HepG2 (cell line): ENCODE measurements at regions not wholly inside any gene's neighbourhood (a gene's known extent, or its start where the extent isn't known, plus 50 kb on each side); places are given as distances from the start of the nearest gene placed in this dataset.

Source experiments
- AHDC1 ChIP-seq: sonication (generic); formaldehyde crosslinking; IDR thresholded peaks from 2 replicates; pipeline ENCODE4 v1.5.1; 2020; ENCODE audit warnings: mild to moderate bottlenecking, missing genetic modification reagents, borderline replicate concordance
- BCL3 ChIP-seq: sonication (generic); formaldehyde crosslinking; IDR thresholded peaks from 2 replicates; pipeline ENCODE4 v1.5.1; 2020; ENCODE audit warnings: mild to moderate bottlenecking, missing genetic modification reagents, moderate library complexity
- CEBPG ChIP-seq: IDR thresholded peaks from 2 replicates; pipeline ENCODE4 v1.6.1; 2016
- CREB1 ChIP-seq, 2 experiments: fragments of 450-650 bp in 1 of 2; IDR thresholded peaks; 2 replicates each; pipeline ENCODE4 v1.6.1; 2016 to 2017; ENCODE audit warnings: control low read depth in 1 of 2, mild to moderate bottlenecking in 1 of 2, missing compliant biosample characterization in 1 of 2, missing genetic modification characterization in 1 of 2
- EHMT2 ChIP-seq: fragments of 200-600 bp; sonication (generic); IDR thresholded peaks from 2 replicates; pipeline ENCODE4 v1.7.0; 2017; ENCODE audit warnings: antibody characterized with exemption, low read depth, low read length, borderline replicate concordance
- ELF3 ChIP-seq: IDR thresholded peaks from 2 replicates; pipeline ENCODE4 v1.6.1; 2016; ENCODE audit warnings: missing genetic modification reagents, missing compliant biosample characterization
- FOXK1 ChIP-seq: sonication (generic); formaldehyde crosslinking; IDR thresholded peaks from 2 replicates; pipeline ENCODE4 v1.4.0; 2020; ENCODE audit warnings: low read depth, missing genetic modification reagents, borderline replicate concordance
- MIER3 ChIP-seq: IDR thresholded peaks from 2 replicates; pipeline ENCODE4 v1.6.1; 2016; ENCODE audit warnings: missing compliant biosample characterization, borderline replicate concordance
- POGZ ChIP-seq: sonication (generic); formaldehyde crosslinking; IDR thresholded peaks from 2 replicates; pipeline ENCODE4 v1.4.0; 2020; ENCODE audit warnings: mild to moderate bottlenecking, missing genetic modification reagents
- SALL1 ChIP-seq: sonication (generic); formaldehyde crosslinking; IDR thresholded peaks from 2 replicates; pipeline ENCODE4 v1.8.0; 2022; ENCODE audit warnings: mild to moderate bottlenecking, missing genetic modification reagents
- SP4 ChIP-seq: sonication (generic); formaldehyde crosslinking; IDR thresholded peaks from 2 replicates; pipeline ENCODE4 v1.8.1; 2023; ENCODE audit warnings: mild to moderate bottlenecking, missing genetic modification reagents
- TAF1 ChIP-seq: sonication (generic); formaldehyde crosslinking; IDR thresholded peaks from 2 replicates; pipeline ENCODE4 v1.4.0; 2020; ENCODE audit warnings: missing genetic modification reagents
- TBX3 ChIP-seq: fragments of 450-650 bp; IDR thresholded peaks from 2 replicates; pipeline ENCODE4 v1.6.1; 2017; ENCODE audit warnings: antibody characterized with exemption, mild to moderate bottlenecking, inconsistent platforms, borderline replicate concordance
- THAP8 ChIP-seq: sonication (generic); formaldehyde crosslinking; IDR thresholded peaks from 2 replicates; pipeline ENCODE4 v1.5.1; 2020; ENCODE audit warnings: missing genetic modification reagents, mild to moderate bottlenecking, borderline replicate concordance
- ZNF264 ChIP-seq: sonication (generic); formaldehyde crosslinking; IDR thresholded peaks from 2 replicates; pipeline ENCODE4 v1.4.0; 2020; ENCODE audit warnings: missing genetic modification reagents
- ZNF331 ChIP-seq: sonication (generic); formaldehyde crosslinking; IDR thresholded peaks from 2 replicates; pipeline ENCODE4 v1.4.0; 2020; ENCODE audit warnings: missing genetic modification reagents
- ZNF652 ChIP-seq: IDR thresholded peaks from 2 replicates; pipeline ENCODE4 v1.6.1; 2016; ENCODE audit warnings: low read depth, borderline replicate concordance
- ZNF792 ChIP-seq: IDR thresholded peaks from 2 replicates; pipeline ENCODE4 v1.6.1; 2016
- TF ChIP-seq, protein P1 (sequence below): IDR thresholded peaks from 2 replicates; pipeline ENCODE4 v1.4.0; 2020; ENCODE audit warnings: mild to moderate bottlenecking, missing genetic modification reagents

DNA sequence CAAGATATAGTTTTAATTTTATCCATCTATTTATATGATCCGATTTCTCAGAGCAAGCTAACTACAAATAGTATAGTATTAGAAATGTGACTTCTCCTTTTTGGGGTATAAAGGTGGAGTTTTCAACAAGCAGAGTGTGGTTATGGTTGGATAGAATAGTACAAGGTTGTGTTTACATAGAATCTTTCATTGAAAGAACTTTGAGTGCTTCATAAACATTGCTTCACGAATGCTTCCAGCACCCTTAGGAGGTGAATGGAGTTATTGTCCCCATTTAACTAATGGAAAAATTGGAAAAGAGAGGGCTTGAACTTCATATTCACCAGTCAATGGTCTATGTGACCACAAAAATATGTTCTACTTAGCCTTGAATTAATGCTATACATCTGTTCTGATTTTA lies 134.1 kb upstream of the CITED2 start (continued):
- TF ChIP-seq AHDC1 (CRISPR knock-in tag) (peak; percentile 92), FOXK1 (0 out of 2 replicates have a peak, but pooled peaks have one; percentile 33), ZNF264 (CRISPR knock-in tag) (peak; percentile 53; the same call in 1 of the 2 replicates), ZNF652 (no peak), TAF1 (CRISPR knock-in tag) (no peak), CEBPG (CRISPR knock-in tag) (peak; percentile 92), BCL3 (CRISPR knock-in tag) (no peak), SP4 (CRISPR knock-in tag) (no peak), ELF3 (CRISPR knock-in tag) (peak; percentile 41; the same call in 1 of the 2 replicates), MIER3 (CRISPR knock-in tag) (peak; percentile 78; the same call in 1 of the 2 replicates), TBX3 (0 out of 2 replicates have a peak, but pooled peaks have one; percentile 18), EHMT2 (peak; percentile 80; the same call in 1 of the 2 replicates), ZNF331 (CRISPR knock-in tag) (peak; percentile 75), POGZ (0 out of 2 replicates have a peak, but pooled peaks have one; percentile 54), THAP8 (CRISPR knock-in tag) (no peak), CREB1 (IDR thresholded peaks at IDR 0.05) (no peak), CREB1 (CRISPR knock-in tag; IDR thresholded peaks at IDR 0.05) (peak; percentile 55; the same call in 1 of the 2 replicates), ZNF792 (CRISPR knock-in tag) (0 out of 2 replicates have a peak, but pooled peaks have one; percentile 28), SALL1 (CRISPR knock-in tag) (peak; percentile 33; the same call in 1 of the 2 replicates)
- TF ChIP-seq, protein P1, sequence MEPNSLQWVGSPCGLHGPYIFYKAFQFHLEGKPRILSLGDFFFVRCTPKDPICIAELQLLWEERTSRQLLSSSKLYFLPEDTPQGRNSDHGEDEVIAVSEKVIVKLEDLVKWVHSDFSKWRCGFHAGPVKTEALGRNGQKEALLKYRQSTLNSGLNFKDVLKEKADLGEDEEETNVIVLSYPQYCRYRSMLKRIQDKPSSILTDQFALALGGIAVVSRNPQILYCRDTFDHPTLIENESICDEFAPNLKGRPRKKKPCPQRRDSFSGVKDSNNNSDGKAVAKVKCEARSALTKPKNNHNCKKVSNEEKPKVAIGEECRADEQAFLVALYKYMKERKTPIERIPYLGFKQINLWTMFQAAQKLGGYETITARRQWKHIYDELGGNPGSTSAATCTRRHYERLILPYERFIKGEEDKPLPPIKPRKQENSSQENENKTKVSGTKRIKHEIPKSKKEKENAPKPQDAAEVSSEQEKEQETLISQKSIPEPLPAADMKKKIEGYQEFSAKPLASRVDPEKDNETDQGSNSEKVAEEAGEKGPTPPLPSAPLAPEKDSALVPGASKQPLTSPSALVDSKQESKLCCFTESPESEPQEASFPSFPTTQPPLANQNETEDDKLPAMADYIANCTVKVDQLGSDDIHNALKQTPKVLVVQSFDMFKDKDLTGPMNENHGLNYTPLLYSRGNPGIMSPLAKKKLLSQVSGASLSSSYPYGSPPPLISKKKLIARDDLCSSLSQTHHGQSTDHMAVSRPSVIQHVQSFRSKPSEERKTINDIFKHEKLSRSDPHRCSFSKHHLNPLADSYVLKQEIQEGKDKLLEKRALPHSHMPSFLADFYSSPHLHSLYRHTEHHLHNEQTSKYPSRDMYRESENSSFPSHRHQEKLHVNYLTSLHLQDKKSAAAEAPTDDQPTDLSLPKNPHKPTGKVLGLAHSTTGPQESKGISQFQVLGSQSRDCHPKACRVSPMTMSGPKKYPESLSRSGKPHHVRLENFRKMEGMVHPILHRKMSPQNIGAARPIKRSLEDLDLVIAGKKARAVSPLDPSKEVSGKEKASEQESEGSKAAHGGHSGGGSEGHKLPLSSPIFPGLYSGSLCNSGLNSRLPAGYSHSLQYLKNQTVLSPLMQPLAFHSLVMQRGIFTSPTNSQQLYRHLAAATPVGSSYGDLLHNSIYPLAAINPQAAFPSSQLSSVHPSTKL (CRISPR knock-in tag): peak; percentile 91
